Fibroblast of villous mesenchyme (primary cell): ENCODE measurements at regions not wholly inside any gene's neighbourhood (a gene's known extent, or its start where the extent isn't known, plus 50 kb on each side); places are given as distances from the start of the nearest gene placed in this dataset.

Experiments used
- DNase-seq: peaks from one replicate; pipeline ENCODE4 v3.0.0-alpha.2; 2010; ENCODE audit warnings: low read depth
- H3K4me3 ChIP-seq: 2 replicates; pipeline ENCODE4 v1.5.1; 2011; ENCODE audit warnings: low read depth, mild to moderate bottlenecking, low read length
- TF ChIP-seq, protein P1 (sequence below): IDR thresholded peaks from 2 replicates; pipeline ENCODE4 v1.5.1; 2012; ENCODE audit warnings: low read depth, mild to moderate bottlenecking, low read length; ENCODE audit not compliant: insufficient read depth

DNA sequence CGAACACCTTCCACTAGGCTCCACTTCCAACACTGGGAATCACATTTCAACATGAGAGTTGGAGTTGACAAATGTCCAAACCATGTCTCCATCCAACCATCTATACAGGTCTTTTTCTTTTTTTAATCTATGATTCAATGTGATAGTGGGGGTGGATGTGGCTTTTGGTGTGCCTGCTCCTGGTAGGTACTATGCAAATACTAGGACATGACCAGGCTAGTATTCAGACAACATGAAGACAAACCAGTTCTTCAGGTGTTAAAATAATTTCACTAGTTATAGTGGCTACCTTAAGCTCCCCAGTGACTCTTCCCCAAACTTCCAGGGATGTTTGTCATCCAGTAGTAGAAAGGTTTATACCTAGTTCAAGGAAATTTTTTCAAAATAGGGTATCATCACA lies 387.5 kb downstream of the CDH2 start:
- H3K4me3 ChIP-seq, result no peak overlapping the region
- DNase-seq, result no peak
- TF ChIP-seq, protein P1, sequence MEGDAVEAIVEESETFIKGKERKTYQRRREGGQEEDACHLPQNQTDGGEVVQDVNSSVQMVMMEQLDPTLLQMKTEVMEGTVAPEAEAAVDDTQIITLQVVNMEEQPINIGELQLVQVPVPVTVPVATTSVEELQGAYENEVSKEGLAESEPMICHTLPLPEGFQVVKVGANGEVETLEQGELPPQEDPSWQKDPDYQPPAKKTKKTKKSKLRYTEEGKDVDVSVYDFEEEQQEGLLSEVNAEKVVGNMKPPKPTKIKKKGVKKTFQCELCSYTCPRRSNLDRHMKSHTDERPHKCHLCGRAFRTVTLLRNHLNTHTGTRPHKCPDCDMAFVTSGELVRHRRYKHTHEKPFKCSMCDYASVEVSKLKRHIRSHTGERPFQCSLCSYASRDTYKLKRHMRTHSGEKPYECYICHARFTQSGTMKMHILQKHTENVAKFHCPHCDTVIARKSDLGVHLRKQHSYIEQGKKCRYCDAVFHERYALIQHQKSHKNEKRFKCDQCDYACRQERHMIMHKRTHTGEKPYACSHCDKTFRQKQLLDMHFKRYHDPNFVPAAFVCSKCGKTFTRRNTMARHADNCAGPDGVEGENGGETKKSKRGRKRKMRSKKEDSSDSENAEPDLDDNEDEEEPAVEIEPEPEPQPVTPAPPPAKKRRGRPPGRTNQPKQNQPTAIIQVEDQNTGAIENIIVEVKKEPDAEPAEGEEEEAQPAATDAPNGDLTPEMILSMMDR, result no peak

DNA sequence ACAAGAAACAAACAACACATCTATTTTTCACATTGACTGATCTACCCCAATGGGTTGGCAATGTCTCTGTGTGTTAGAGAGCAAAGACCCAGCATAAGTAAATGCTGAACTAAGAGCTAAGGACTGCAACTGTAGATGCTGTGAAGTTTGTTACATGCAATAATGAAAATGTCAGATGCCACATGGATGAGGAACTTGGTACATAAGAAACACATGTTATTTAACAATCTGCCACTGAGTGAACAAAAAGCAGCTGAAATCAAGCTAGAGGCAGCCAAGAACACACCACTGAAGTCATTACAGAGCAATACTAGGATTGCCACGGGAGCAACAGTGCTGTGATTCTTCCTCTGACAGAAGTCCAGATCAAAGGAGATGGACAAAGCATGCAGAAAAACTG lies 389.4 kb downstream of the CDH2 start:
- DNase-seq, result no peak
- no peak overlapping the region for H3K4me3 ChIP-seq
- TF ChIP-seq, protein P1, result no peak

DNA sequence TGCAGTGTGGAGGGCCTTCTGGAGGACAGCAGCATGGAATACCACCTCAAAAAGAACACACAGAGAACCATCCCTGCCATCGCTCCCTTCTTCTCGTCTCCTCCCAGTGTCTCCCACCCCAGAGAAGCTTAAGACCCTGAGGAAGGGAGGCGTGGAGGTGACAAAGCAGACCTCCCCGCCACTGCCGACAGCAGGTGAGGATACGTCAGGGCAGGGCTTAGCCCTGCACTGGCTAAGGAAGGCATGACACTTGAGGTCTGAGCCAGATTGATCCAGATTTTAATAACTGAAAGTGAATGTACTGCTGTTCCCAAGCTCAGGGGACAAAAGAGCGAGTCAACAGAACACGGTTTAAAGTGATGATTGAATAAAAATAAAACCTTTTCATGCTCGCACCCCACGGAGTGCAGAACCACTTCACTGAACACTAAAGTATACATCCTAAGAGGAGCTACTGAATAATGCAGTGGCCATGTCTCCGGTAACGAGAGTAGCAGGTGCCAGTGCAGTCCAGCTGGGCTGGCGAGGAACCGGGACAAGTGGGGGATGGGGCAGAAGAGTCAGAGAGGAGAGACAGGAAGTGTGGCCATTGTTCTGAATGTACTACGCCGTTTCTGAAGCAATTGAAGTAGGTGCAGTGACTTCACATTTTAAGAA lies 391.0 kb downstream of the CDH2 start:
- DNase-seq, result no peak
- no peak overlapping the region for H3K4me3 ChIP-seq
- TF ChIP-seq, protein P1, result no peak

DNA sequence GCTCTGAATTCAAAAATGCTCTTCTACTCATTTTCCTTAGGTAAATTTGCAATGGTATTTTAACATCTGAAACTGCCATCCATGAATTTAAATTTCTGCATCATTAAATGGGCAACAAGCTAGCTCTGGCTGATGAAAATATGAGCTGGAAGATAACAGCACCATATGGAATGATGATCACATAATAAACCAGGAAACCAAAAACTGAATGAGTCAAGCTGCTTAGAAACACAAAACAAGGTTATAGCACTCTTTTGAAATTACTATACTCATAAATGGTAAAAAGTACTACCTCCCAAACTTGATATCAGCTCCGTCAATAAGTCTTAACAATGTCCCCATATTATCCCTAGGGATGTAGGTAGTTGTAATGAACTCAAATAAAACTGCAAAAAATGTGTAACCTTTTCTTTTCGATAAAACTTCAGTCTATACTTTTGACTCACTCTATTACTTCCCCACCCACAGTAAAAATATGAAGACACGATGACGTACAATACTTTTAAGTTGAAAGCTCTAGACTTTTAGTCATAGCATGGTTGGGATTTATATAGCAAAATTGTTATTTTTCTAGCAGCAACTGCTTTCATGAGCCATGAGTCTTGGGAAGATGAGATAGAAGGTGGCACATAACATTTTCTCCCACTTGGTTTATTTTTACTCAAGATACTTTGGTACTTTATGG lies 396.7 kb downstream of the CDH2 start:
- no peak overlapping the region for H3K4me3 ChIP-seq
- TF ChIP-seq, protein P1, result no peak
- no peak for DNase-seq

DNA sequence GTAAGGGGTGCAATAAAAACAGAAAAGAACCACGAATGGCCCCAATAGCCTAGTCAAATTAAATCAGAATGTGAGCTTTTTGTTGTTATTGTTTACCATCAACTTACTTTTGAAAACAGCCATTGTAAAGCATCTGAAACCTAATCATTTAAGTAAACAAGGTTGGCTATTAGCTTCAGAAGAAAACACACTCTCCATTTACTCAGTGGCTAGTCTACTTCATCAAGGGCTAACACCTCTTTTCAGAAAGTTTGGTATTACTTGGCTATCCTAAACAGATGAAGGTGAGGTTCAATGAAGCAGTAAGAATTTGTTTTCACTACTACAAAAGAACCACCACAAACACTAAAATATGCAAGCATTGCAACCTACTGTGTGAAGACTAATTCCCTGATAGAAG lies 398.0 kb downstream of the CDH2 start:
- TF ChIP-seq, protein P1, result no peak
- H3K4me3 ChIP-seq, result no peak overlapping the region
- no peak for DNase-seq

DNA sequence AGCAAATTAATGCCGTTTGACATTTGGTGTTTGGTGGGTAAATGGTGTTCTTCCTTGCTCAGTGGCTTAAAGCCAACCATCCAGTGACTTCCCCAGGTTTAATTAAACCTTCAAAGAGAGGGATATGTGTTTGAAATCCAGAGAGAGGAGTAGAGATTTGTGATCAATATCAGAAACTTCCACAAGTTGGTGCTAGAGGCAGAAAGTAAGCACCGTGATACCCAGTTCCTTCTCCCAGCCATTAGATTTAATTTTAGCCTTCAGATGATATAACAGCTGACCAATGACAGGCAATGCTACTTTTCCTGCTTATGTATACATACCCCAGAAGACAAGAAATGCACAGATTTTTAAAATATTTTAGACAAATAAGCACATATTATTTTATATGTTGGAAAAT lies 398.5 kb downstream of the CDH2 start:
- peak; percentile 22 for DNase-seq
- TF ChIP-seq, protein P1, result peak; percentile 67
- no peak overlapping the region for H3K4me3 ChIP-seq
